ENCODE measurements at regions not wholly inside any gene's neighbourhood (a gene's known extent, or its start where the extent isn't known, plus 50 kb on each side); places are given as distances from the start of the nearest gene placed in this dataset.

- Histone ChIP-seq H4K20me1 (ENCODE audit: insufficient read depth) (no peaks in the 10 kb centered on the region), H2AFZ (ENCODE audit: low read depth, low read length) (no peak overlapping the region), H3K9me2 (ENCODE audit: insufficient read depth, low read length) (no peaks in the 10 kb centered on the region), H3K9me3 (ENCODE audit: low read length) (no peaks in the 10 kb centered on the region), H3K9ac (ENCODE audit: low read length) (no peak overlapping the region), H3K4me3 (ENCODE audit: low read length) (peak overlapping the region; percentile 25), H3K36me3 (ENCODE audit: insufficient read depth, low read length) (no peaks in the 10 kb centered on the region), H3K27me3 (ENCODE audit: insufficient read depth, low read depth, low read length) (no peaks in the 10 kb centered on the region), H3K4me2 (ENCODE audit: low read length) (peak overlapping the region; percentile 11), H3F3A (ENCODE audit: insufficient read depth, low read length, poor library complexity, severe bottlenecking) (no peaks in the 10 kb centered on the region), H3K27ac (ENCODE audit: low read length) (peak overlapping the region; percentile 11), H3K79me2 (replicated peaks; ENCODE audit: insufficient read depth, low read length) (no peaks in the 10 kb centered on the region)
- peak; percentile 13 for TF ChIP-seq CTCF (IDR thresholded peaks at IDR 0.05; ENCODE audit: poor library complexity, severe bottlenecking)
- no peak for TF ChIP-seq RAD21 (conservative IDR thresholded peaks at IDR 0.05)
Observed at GRCh38 chr2:221166292-221166691, 405.8 kb downstream of the EPHA4 start.

DNA sequence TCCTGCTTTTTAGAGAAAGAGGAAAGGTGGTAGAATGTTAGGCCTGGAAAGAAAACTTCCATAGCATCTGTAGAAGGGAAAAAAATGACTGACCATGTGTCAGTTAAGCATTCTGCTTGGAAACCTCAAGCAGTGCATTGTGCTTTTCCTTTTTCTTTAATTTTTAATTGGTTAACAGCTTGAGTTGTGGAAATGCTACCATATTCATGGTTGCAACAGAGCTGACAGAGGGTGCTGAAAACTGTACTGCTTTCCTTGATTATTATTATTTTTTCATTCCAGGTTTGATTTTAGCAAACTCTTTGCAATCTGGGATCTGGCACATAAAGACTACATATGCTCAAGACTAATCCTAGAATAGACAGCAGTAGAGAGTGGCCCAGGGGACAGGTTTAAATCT is 404.5 kb downstream of the EPHA4 start:
- Histone ChIP-seq H3K36me3 (ENCODE audit: insufficient read depth, low read length) (no peaks in the 10 kb centered on the region), H4K20me1 (ENCODE audit: insufficient read depth) (no peaks in the 10 kb centered on the region), H3K9ac (ENCODE audit: low read length) (no peak overlapping the region), H3K27me3 (ENCODE audit: insufficient read depth, low read depth, low read length) (no peaks in the 10 kb centered on the region), H2AFZ (ENCODE audit: low read depth, low read length) (no peak overlapping the region), H3K4me2 (ENCODE audit: low read length) (no peak overlapping the region), H3K9me2 (ENCODE audit: insufficient read depth, low read length) (no peaks in the 10 kb centered on the region), H3K9me3 (ENCODE audit: low read length) (no peaks in the 10 kb centered on the region), H3K4me3 (ENCODE audit: low read length) (no peak overlapping the region), H3F3A (ENCODE audit: insufficient read depth, low read length, poor library complexity, severe bottlenecking) (no peaks in the 10 kb centered on the region), H3K27ac (ENCODE audit: low read length) (no peak overlapping the region), H3K79me2 (replicated peaks; ENCODE audit: insufficient read depth, low read length) (no peaks in the 10 kb centered on the region)
- TF ChIP-seq RAD21 (conservative IDR thresholded peaks at IDR 0.05) (no peak), POLR2AphosphoS5 (IDR thresholded peaks at IDR 0.05) (no peak), EP300 (conservative IDR thresholded peaks at IDR 0.05; ENCODE audit: poor library complexity, severe bottlenecking) (no peak), MXI1 (conservative IDR thresholded peaks at IDR 0.05; ENCODE audit: poor library complexity, severe bottlenecking) (no peak), EZH2 (IDR thresholded peaks at IDR 0.05; ENCODE audit: borderline replicate concordance, insufficient read depth, low read length, poor library complexity, severe bottlenecking) (no peak), CTCF (IDR thresholded peaks at IDR 0.05; ENCODE audit: poor library complexity, severe bottlenecking) (no peak)

DNA sequence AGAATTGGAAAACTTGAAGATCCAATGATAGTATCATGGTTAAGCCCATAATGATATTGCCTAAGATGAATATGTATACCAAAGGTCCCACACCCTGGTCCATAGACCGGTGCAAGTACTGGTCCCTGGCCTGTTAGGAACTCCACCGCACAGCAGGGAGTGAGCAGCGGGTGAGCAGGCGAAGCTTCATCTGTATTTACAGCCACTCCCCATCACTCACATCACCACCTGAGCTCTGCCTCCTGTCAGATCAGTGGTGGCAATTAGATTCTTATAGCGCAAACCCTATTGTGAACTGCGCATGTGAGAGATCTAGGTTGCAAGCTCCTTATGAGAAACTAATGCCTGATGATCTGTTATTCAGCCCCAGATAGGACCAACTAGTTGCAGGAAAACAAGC is 402.4 kb downstream of the EPHA4 start:
- H3K27ac ChIP-seq (ENCODE audit: low read length), result no peak overlapping the region
- no peaks in the 10 kb centered on the region for H3K36me3 ChIP-seq (ENCODE audit: insufficient read depth, low read length)
- no peaks in the 10 kb centered on the region for H4K20me1 ChIP-seq (ENCODE audit: insufficient read depth)
- peak; percentile 18 for TF ChIP-seq POLR2AphosphoS5 (IDR thresholded peaks at IDR 0.05)
- TF ChIP-seq REST (IDR thresholded peaks at IDR 0.05; ENCODE audit: borderline replicate concordance), result no peak
- TF ChIP-seq EP300 (conservative IDR thresholded peaks at IDR 0.05; ENCODE audit: poor library complexity, severe bottlenecking), result no peak
- H2AFZ ChIP-seq (ENCODE audit: low read depth, low read length), result no peak overlapping the region
- H3K4me3 ChIP-seq (ENCODE audit: low read length), result no peak overlapping the region
- no peaks in the 10 kb centered on the region for H3K9me2 ChIP-seq (ENCODE audit: insufficient read depth, low read length)
- no peak overlapping the region for H3K9ac ChIP-seq (ENCODE audit: low read length)
- no peak overlapping the region for H3K4me2 ChIP-seq (ENCODE audit: low read length)
- no peaks in the 10 kb centered on the region for H3K79me2 ChIP-seq (replicated peaks; ENCODE audit: insufficient read depth, low read length)
- no peaks in the 10 kb centered on the region for H3F3A ChIP-seq (ENCODE audit: insufficient read depth, low read length, poor library complexity, severe bottlenecking)
- H3K27me3 ChIP-seq (ENCODE audit: insufficient read depth, low read depth, low read length), result no peaks in the 10 kb centered on the region
- no peaks in the 10 kb centered on the region for H3K9me3 ChIP-seq (ENCODE audit: low read length)
